GM21381 (cell line): ENCODE measurements at regions not wholly inside any gene's neighbourhood (a gene's known extent, or its start where the extent isn't known, plus 50 kb on each side); places are given as distances from the start of the nearest gene placed in this dataset.
"Not testable (repeated sequence)": the region's sequence is repeated elsewhere in the genome, so short reads cannot be mapped to it uniquely, and the experiment has no call there.

Source experiments
- ATAC-seq: cut with Tn5 transposase; IDR thresholded peaks from one replicate; pipeline ENCODE4 v1.9.1; 2021; ENCODE audit warnings: mild to moderate bottlenecking, moderate library complexity; ENCODE audit not compliant: unreplicated experiment

- no peak for ATAC-seq
Observed at GRCh38 chr6:78222226-78222625, 569.4 kb downstream of the MEI4 start.

GRCh38 chr6:78231002-78231401 is 578.2 kb downstream of the MEI4 start:
- ATAC-seq, result no peak

- ATAC-seq, result no peak
Observed at GRCh38 chr6:78243519-78243918, 590.7 kb downstream of the MEI4 start.

DNA sequence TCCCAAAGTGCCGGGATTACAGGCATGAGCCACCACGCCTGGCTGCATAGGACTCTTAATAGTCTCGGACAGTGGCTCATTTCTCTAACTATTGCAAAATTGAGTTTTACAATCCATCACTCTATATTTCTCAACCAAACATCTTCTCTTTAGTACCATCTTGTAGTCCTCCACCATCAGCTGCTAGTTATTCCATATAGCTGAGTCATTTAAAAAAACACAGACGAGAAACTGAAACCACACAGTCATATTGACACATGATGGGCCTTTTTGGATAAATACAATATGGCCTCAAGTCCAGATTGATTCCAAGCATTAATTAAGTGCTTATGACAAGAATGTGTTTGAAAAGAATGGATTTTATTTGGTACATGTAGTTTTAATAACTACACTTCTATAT is 599.1 kb downstream of the MEI4 start:
- no peak for ATAC-seq

DNA sequence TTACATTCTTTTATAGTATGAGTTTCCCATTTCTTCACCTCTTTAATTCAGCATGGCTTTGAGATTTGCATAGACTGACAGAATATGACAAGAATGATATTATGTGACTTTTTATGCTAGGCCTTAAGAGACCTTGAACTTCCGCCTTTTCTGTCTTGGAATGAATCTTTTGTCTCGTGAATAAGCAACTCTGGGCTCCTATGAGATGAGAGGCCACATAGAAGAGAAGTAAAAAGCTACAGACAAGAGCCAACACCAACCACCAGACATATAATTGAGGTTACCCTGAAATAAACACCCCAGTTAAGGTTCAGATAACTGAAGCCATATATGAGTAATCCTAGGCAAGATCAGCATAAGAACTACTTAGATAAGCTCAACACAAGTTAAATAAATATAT is 600.8 kb downstream of the MEI4 start:
- no peak for ATAC-seq

GRCh38 chr6:78259935-78260334 is 607.1 kb downstream of the MEI4 start:
- ATAC-seq, result no peak

- not testable (repeated sequence) for ATAC-seq
Observed at GRCh38 chr6:78260427-78260826, 606.9 kb upstream of the IRAK1BP1 start.

- no peak for ATAC-seq
Observed at GRCh38 chr6:78268591-78269452, 598.5 kb upstream of the IRAK1BP1 start.

DNA sequence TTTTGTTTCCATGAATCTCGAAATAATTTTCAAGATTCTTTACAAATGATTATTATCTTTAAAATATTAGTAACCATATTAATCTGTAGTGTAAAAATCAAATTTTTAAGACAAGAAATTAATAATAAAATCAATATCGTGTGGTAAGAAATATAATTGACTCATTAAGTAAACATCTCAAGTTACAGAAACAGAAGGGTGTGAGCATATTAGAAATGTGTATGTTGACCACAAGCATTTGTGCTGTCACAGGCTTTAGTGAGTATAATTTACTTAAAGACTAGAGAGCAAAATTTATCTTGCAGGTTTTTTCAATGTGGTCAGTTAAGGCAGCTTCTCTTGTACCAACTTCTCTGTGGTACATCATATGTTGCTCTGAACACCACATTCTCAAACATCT is 566.5 kb upstream of the IRAK1BP1 start:
- no peak for ATAC-seq

GRCh38 chr6:78302411-78302810 is 564.9 kb upstream of the IRAK1BP1 start:
- ATAC-seq, result no peak

GRCh38 chr6:78308025-78308424 is 559.3 kb upstream of the IRAK1BP1 start:
- no peak for ATAC-seq

GRCh38 chr6:78322068-78322845 is 545.1 kb upstream of the IRAK1BP1 start:
- ATAC-seq, result no peak

DNA sequence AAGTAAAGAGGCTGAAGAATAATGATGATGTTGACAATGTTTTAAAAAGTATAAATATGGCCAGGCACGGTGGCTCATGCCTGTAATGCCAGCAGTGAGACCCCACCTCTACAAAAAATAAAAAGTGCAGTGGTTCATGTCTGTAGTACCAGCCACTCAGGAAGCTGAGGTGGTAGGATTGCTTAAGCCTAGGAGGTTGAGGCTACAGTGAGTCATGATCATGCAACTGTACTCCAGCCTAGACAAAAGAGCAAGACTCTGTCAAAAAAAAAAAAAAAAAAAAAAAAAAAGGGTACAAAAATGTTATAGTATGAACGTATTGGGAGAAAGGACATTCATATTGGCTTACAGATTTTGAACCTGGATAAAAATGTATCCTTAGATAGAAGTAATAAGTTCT is 543.1 kb upstream of the IRAK1BP1 start:
- ATAC-seq, result no peak

- no peak for ATAC-seq
Observed at GRCh38 chr6:78340755-78341154, 526.6 kb upstream of the IRAK1BP1 start.

- ATAC-seq, result no peak
Observed at GRCh38 chr6:78345882-78346281, 521.5 kb upstream of the IRAK1BP1 start.

GRCh38 chr6:78347191-78347916 is 520.0 kb upstream of the IRAK1BP1 start:
- no peak for ATAC-seq

DNA sequence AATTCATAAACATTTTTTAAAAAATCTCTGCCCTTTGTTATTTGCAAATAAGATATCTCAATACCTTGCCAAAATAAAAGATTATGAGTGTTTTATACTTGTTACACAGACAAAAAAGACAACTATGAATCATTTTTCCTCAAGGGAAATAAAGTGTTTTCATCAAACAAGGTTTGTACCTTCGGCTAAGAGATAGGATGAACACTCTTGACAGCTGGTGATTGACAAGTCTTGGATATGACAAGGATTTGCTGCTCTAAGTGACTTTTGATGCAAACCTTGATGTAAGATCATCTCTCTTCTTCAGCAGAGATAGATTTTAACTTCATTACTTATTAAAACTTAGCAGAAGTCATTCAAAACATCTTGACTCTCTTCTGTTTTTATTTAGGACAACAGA is 514.3 kb upstream of the IRAK1BP1 start:
- no peak for ATAC-seq

- no peak for ATAC-seq
Observed at GRCh38 chr6:78363688-78364087, 503.7 kb upstream of the IRAK1BP1 start.

- no peak for ATAC-seq
Observed at GRCh38 chr6:78365473-78365872, 501.9 kb upstream of the IRAK1BP1 start.

DNA sequence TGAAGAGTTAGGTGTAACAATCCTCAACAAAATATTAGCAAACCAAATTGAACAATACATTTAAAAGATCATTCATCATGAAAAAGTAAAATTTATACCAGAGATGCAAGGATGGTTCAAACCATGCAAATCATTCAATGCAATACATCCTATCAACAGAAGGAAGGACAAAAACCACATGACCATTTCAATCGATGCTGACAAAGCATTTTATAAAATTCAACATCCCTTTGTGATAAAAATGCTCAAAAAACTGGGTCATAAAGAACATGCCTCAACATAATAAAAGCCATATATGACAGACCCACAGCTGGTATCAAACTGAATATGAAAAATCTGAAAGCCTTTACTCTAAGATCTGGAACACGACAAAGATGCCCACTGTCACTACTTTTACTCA is 490.3 kb upstream of the IRAK1BP1 start:
- no peak for ATAC-seq

DNA sequence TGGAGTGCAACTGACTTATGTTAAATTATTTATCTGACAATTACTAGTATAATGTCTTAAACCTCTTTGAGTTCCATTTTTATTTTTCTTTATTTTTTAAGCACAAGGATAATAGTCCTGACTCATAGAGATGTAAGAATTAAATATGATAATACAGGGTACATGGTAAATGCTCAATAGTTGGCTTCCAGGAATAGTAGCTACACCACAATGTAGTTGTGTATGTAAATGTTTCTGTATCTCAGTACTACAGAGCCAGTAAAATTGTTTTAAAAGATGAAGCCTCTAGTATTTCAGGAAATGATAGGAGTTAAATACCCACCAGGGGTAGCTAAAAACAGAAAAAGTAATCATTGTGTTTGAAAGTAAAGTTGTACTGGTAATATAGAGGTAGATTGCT is 487.4 kb upstream of the IRAK1BP1 start:
- ATAC-seq, result no peak

DNA sequence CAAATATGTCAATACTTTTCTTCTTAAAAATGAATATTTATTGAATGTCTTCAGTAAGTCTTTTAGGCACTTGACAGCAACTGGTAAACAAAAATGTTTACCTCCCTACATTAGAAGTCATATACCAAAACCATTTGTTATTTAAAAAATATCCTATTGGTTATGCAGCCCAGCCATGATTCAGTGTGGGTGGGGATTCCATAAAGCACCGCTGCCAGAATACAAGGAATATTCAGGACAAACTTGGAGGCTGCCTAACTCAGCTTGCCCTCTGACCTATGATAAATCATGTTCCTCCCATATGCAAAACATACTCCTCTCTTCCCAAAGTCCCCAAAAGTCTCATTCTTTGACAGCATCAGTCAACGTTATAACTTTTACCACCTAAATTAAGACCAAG is 486.8 kb upstream of the IRAK1BP1 start:
- no peak for ATAC-seq
